ENCODE measurements at regions not wholly inside any gene's neighbourhood (a gene's known extent, or its start where the extent isn't known, plus 50 kb on each side); places are given as distances from the start of the nearest gene placed in this dataset.
A peak's percentile ranks its signal among the peaks of the same experiment; 100 is the strongest.

GRCh38 chr20:9966966-9967365, 67.8 kb upstream of the ANKEF1 start:
- no peak overlapping the region for H3K4me3 ChIP-seq (ENCODE audit: low read depth, low read length)
- TF ChIP-seq CTCF (IDR thresholded peaks at IDR 0.05; ENCODE audit: low read depth, low read length, missing control alignments), result peak; percentile 52
- DNase-seq (ENCODE audit: low read depth), result no peak

- no peak for TF ChIP-seq CTCF (IDR thresholded peaks at IDR 0.05; ENCODE audit: low read depth, low read length, missing control alignments)
- DNase-seq (ENCODE audit: low read depth), result no peak
- H3K4me3 ChIP-seq (ENCODE audit: low read depth, low read length), result no peak overlapping the region
These were observed 71.8 kb upstream of the ANKEF1 start for GRCh38 chr20:9963029-9963428.

GRCh38 chr20:9958693-9959092, 76.1 kb upstream of the ANKEF1 start:
- TF ChIP-seq CTCF (IDR thresholded peaks at IDR 0.05; ENCODE audit: low read depth, low read length, missing control alignments), result no peak
- no peak for DNase-seq (ENCODE audit: low read depth)
- H3K4me3 ChIP-seq (ENCODE audit: low read depth, low read length), result no peak overlapping the region

- no peak overlapping the region for H3K4me3 ChIP-seq (ENCODE audit: low read depth, low read length)
- no peak for DNase-seq (ENCODE audit: low read depth)
- no peak for TF ChIP-seq CTCF (IDR thresholded peaks at IDR 0.05; ENCODE audit: low read depth, low read length, missing control alignments)
These were observed 79.1 kb upstream of the ANKEF1 start for GRCh38 chr20:9955646-9956045.

- DNase-seq (ENCODE audit: low read depth), result no peak
- TF ChIP-seq CTCF (IDR thresholded peaks at IDR 0.05; ENCODE audit: low read depth, low read length, missing control alignments), result no peak
- H3K4me3 ChIP-seq (ENCODE audit: low read depth, low read length), result no peak overlapping the region
These were observed 85.2 kb upstream of the ANKEF1 start for GRCh38 chr20:9949563-9949962.

GRCh38 chr20:9945408-9945807, 89.4 kb upstream of the ANKEF1 start:
- no peak for TF ChIP-seq CTCF (IDR thresholded peaks at IDR 0.05; ENCODE audit: low read depth, low read length, missing control alignments)
- H3K4me3 ChIP-seq (ENCODE audit: low read depth, low read length), result no peak overlapping the region
- no peak for DNase-seq (ENCODE audit: low read depth)

- no peak for DNase-seq (ENCODE audit: low read depth)
- TF ChIP-seq CTCF (IDR thresholded peaks at IDR 0.05; ENCODE audit: low read depth, low read length, missing control alignments), result no peak
- no peak overlapping the region for H3K4me3 ChIP-seq (ENCODE audit: low read depth, low read length)
These were observed 92.1 kb upstream of the ANKEF1 start for GRCh38 chr20:9942736-9943135.
